ENCODE measurements at regions not wholly inside any gene's neighbourhood (a gene's known extent, or its start where the extent isn't known, plus 50 kb on each side); places are given as distances from the start of the nearest gene placed in this dataset.

GRCh38 chr2:234673501-234673900, 176.6 kb upstream of the ARL4C start:
- ATAC-seq = no peak
- Histone ChIP-seq H3K36me3 (ENCODE audit: control insufficient read depth, insufficient read depth, low read length) (no peaks in the 10 kb centered on the region), H3K27me3 (ENCODE audit: control insufficient read depth, insufficient read depth, low read length) (no peaks in the 10 kb centered on the region), H3K9me3 (ENCODE audit: control insufficient read depth, insufficient read depth, low read length) (no peaks in the 10 kb centered on the region), H3K27ac (ENCODE audit: low read length) (no peak overlapping the region), H3K4me3 (ENCODE audit: low read length) (no peak overlapping the region), H3K4me1 (ENCODE audit: control insufficient read depth, insufficient read depth, low read length) (no peaks in the 10 kb centered on the region)
- DNase-seq = no peak
- WGBS (ENCODE audit: insufficient coverage) = no CpG with 5 or more reads among the region's 1 CpG
- Mint-ChIP-seq H3K36me3 (no peaks in the 10 kb centered on the region), H3K27ac (no peak overlapping the region), H3K9me3 (no peaks in the 10 kb centered on the region), H3K4me1 (no peaks in the 10 kb centered on the region), H3K27me3 (ENCODE audit: low read depth in 2 of 2) (peaks cover 6 to 17% of the 10 kb centered on the region in 2 donors), H3K4me3 (no peak overlapping the region)
- no peak for TF ChIP-seq CTCF (IDR thresholded peaks at IDR 0.05)
- intact Hi-C loops (cut with micrococcal nuclease) = no loop called here

GRCh38 chr2:234672498-234673150, 175.7 kb upstream of the ARL4C start:
- Histone ChIP-seq H3K4me3 (ENCODE audit: low read length) (no peak overlapping the region), H3K27me3 (ENCODE audit: control insufficient read depth, insufficient read depth, low read length) (no peaks in the 10 kb centered on the region), H3K36me3 (ENCODE audit: control insufficient read depth, insufficient read depth, low read length) (no peaks in the 10 kb centered on the region), H3K4me1 (ENCODE audit: control insufficient read depth, insufficient read depth, low read length) (no peaks in the 10 kb centered on the region), H3K27ac (ENCODE audit: low read length) (no peak overlapping the region), H3K9me3 (ENCODE audit: control insufficient read depth, insufficient read depth, low read length) (no peaks in the 10 kb centered on the region)
- Mint-ChIP-seq H3K4me1 (no peaks in the 10 kb centered on the region), H3K27ac (no peak overlapping the region), H3K27me3 (ENCODE audit: low read depth in 2 of 2) (peaks cover 6 to 17% of the 10 kb centered on the region in 2 donors), H3K4me3 (no peak overlapping the region), H3K36me3 (no peaks in the 10 kb centered on the region), H3K9me3 (no peaks in the 10 kb centered on the region)
- intact Hi-C loops (cut with micrococcal nuclease) = no loop called here
- 77% methylated on average over 8 of the region's 8 CpGs for WGBS (ENCODE audit: insufficient coverage)
- no peak for TF ChIP-seq CTCF (IDR thresholded peaks at IDR 0.05)
- no peak for DNase-seq
- ATAC-seq = no peak

- H3K36me3 Mint-ChIP-seq = no peaks in the 10 kb centered on the region
- H3K27ac Mint-ChIP-seq = no peak overlapping the region
Measured at GRCh38 chr2:234671716-234672115, 174.8 kb upstream of the ARL4C start.

More at GRCh38 chr2:234671716-234672115, 174.8 kb upstream of the ARL4C start:
- intact Hi-C loops (cut with micrococcal nuclease) = no loop called here
- Histone ChIP-seq H3K4me3 (ENCODE audit: low read length) (no peak overlapping the region), H3K9me3 (ENCODE audit: control insufficient read depth, insufficient read depth, low read length) (no peaks in the 10 kb centered on the region), H3K27me3 (ENCODE audit: control insufficient read depth, insufficient read depth, low read length) (no peaks in the 10 kb centered on the region), H3K27ac (ENCODE audit: low read length) (no peak overlapping the region), H3K36me3 (ENCODE audit: control insufficient read depth, insufficient read depth, low read length) (no peaks in the 10 kb centered on the region), H3K4me1 (ENCODE audit: control insufficient read depth, insufficient read depth, low read length) (no peaks in the 10 kb centered on the region)
- 73% methylated on average over 3 of the region's 3 CpGs for WGBS (ENCODE audit: insufficient coverage)
- Mint-ChIP-seq H3K4me1 (no peaks in the 10 kb centered on the region), H3K27me3 (ENCODE audit: low read depth in 2 of 2) (peaks cover 6 to 17% of the 10 kb centered on the region in 2 donors), H3K9me3 (no peaks in the 10 kb centered on the region), H3K4me3 (no peak overlapping the region)
- DNase-seq (no peak), ATAC-seq (no peak)
- no peak for TF ChIP-seq CTCF (IDR thresholded peaks at IDR 0.05)

Data from natural killer cell (primary cell).